ENCODE measurements at regions not wholly inside any gene's neighbourhood (a gene's known extent, or its start where the extent isn't known, plus 50 kb on each side); places are given as distances from the start of the nearest gene placed in this dataset.

- no peak for DNase-seq
These were observed 376.4 kb upstream of the KAZN start for GRCh38 chr1:14222086-14222485.

- DNase-seq = no peak
These were observed 369.8 kb upstream of the KAZN start for GRCh38 chr1:14228677-14229076.

- DNase-seq = no peak
These were observed 365.0 kb upstream of the KAZN start for GRCh38 chr1:14233510-14233909.

GRCh38 chr1:14236097-14236496 lies 362.4 kb upstream of the KAZN start:
- no peak for DNase-seq

- DNase-seq = no peak
These were observed 359.8 kb upstream of the KAZN start for GRCh38 chr1:14238472-14239307.

GRCh38 chr1:14240265-14240664 lies 358.2 kb upstream of the KAZN start:
- no peak for DNase-seq

- DNase-seq = no peak
These were observed 356.4 kb upstream of the KAZN start for GRCh38 chr1:14242123-14242522.

- no peak for DNase-seq
These were observed 355.6 kb upstream of the KAZN start for GRCh38 chr1:14242870-14243269.

GRCh38 chr1:14245954-14246353 lies 352.5 kb upstream of the KAZN start:
- no peak for DNase-seq

GRCh38 chr1:14246471-14246870 lies 352.0 kb upstream of the KAZN start:
- no peak for DNase-seq

- no peak for DNase-seq
These were observed 350.8 kb upstream of the KAZN start for GRCh38 chr1:14247666-14248065.

GRCh38 chr1:14251871-14252270 lies 346.6 kb upstream of the KAZN start:
- no peak for DNase-seq

- DNase-seq = no peak
These were observed 344.8 kb upstream of the KAZN start for GRCh38 chr1:14253676-14254075.

GRCh38 chr1:14254251-14254650 lies 344.2 kb upstream of the KAZN start:
- DNase-seq = no peak

- DNase-seq = no peak
These were observed 343.3 kb upstream of the KAZN start for GRCh38 chr1:14255233-14255632.

- no peak for DNase-seq
These were observed 342.8 kb upstream of the KAZN start for GRCh38 chr1:14255711-14256110.

GRCh38 chr1:14259191-14259757 lies 339.2 kb upstream of the KAZN start:
- DNase-seq = no peak

- DNase-seq = no peak
These were observed 338.0 kb upstream of the KAZN start for GRCh38 chr1:14260480-14260879.

- DNase-seq = no peak
These were observed 337.1 kb upstream of the KAZN start for GRCh38 chr1:14261395-14261794.

- DNase-seq = no peak
These were observed 335.8 kb upstream of the KAZN start for GRCh38 chr1:14262637-14263036.

GRCh38 chr1:14263225-14263624 lies 335.3 kb upstream of the KAZN start:
- DNase-seq = no peak

- DNase-seq = no peak
These were observed 334.8 kb upstream of the KAZN start for GRCh38 chr1:14263671-14264070.

- DNase-seq = no peak
These were observed 333.0 kb upstream of the KAZN start for GRCh38 chr1:14265495-14265894.

- no peak for DNase-seq
These were observed 330.5 kb upstream of the KAZN start for GRCh38 chr1:14267991-14268390.

GRCh38 chr1:14270821-14271220 lies 327.7 kb upstream of the KAZN start:
- no peak for DNase-seq

All from activated naive CD4-positive, alpha-beta T cell (primary cell).